PC-9 (cell line): ENCODE measurements at regions not wholly inside any gene's neighbourhood (a gene's known extent, or its start where the extent isn't known, plus 50 kb on each side); places are given as distances from the start of the nearest gene placed in this dataset.

Experiments used
- BruUV-seq: library from RNA; stranded (reverse); fragments of 400-500 nt; replicated peaks from 2 replicates; lab custom pipeline; 2021; lab: Mats Ljungman, UMichigan
- CTCF ChIA-PET: fragments of 300-600 bp; sonication (Branson Sonifier 250); formaldehyde crosslinking; loops from one replicate; lab custom pipeline; 2022; ENCODE audit warnings: antibody characterized with exemption; lab: Charles Lee
- POLR2A ChIA-PET: fragments of 300-600 bp; sonication (Branson Sonifier 250); formaldehyde crosslinking; loops from one replicate; lab custom pipeline; 2022; ENCODE audit warnings: antibody characterized with exemption; ENCODE audit not compliant: unreplicated experiment; lab: Charles Lee
- DNase-seq, 2 experiments: peaks; one replicate each; pipeline versions ENCODE4 v3.0.0 to v3.0.0-alpha.2; 2015 to 2022; ENCODE audit warnings: mixed read lengths in 1 of 2
- H2AFZ ChIP-seq: fragments of 200-600 bp; sonication (generic); 2 replicates; pipeline ENCODE4 v1.8.1; 2017; ENCODE audit warnings: antibody characterized with exemption
- H3F3A ChIP-seq: fragments of 200-600 bp; sonication (generic); 2 replicates; pipeline ENCODE4 v1.8.1; 2017; ENCODE audit warnings: antibody characterized with exemption, mild to moderate bottlenecking, low read depth; ENCODE audit not compliant: insufficient read depth
- H3K27ac ChIP-seq: fragments of 200-600 bp; sonication (generic); 2 replicates; pipeline ENCODE4 v1.6.1; 2016; ENCODE audit warnings: mixed run types
- H3K27me3 ChIP-seq: fragments of 200-600 bp; sonication (generic); 2 replicates; pipeline ENCODE4 v1.6.1; 2016; ENCODE audit warnings: low read depth, mixed run types; ENCODE audit not compliant: insufficient read depth
- H3K36me3 ChIP-seq: fragments of 200-600 bp; sonication (generic); 2 replicates; pipeline ENCODE4 v1.6.1; 2016; ENCODE audit warnings: low read depth, mixed run types
- H3K4me1 ChIP-seq: fragments of 200-600 bp; sonication (generic); replicated peaks from 2 replicates; pipeline ENCODE4 v1.6.1; 2016; ENCODE audit warnings: mixed run types; ENCODE audit not compliant: insufficient read depth
- H3K4me2 ChIP-seq: fragments of 200-600 bp; sonication (generic); 2 replicates; pipeline ENCODE4 v1.6.1; 2017; ENCODE audit warnings: mixed run types
- H3K4me3 ChIP-seq: fragments of 200-600 bp; sonication (generic); 2 replicates; pipeline ENCODE4 v1.6.1; 2016; ENCODE audit warnings: mixed run types
- H3K79me2 ChIP-seq: fragments of 200-600 bp; sonication (generic); 2 replicates; pipeline ENCODE4 v1.6.1; 2017; ENCODE audit warnings: low read depth, mixed run types
- H3K9me2 ChIP-seq: fragments of 200-600 bp; sonication (generic); 2 replicates; pipeline ENCODE4 v1.8.1; 2017; ENCODE audit warnings: mild to moderate bottlenecking; ENCODE audit not compliant: insufficient read depth
- H3K9me3 ChIP-seq: fragments of 200-600 bp; sonication (generic); 2 replicates; pipeline ENCODE4 v1.8.1; 2016; ENCODE audit warnings: low read depth; ENCODE audit not compliant: insufficient read depth
- H4K20me1 ChIP-seq: fragments of 200-600 bp; sonication (generic); 2 replicates; pipeline ENCODE4 v1.8.1; 2017; ENCODE audit not compliant: insufficient read depth
- CTCF ChIP-seq: fragments of 200-600 bp; sonication (generic); conservative IDR thresholded peaks from 2 replicates; pipeline ENCODE4 v1.6.1; 2017; ENCODE audit warnings: mixed run types, antibody characterized with exemption, mild to moderate bottlenecking, moderate library complexity
- EZH2 ChIP-seq: fragments of 200-600 bp; sonication (generic); IDR thresholded peaks from 2 replicates; pipeline ENCODE4 v1.8.0; 2017; ENCODE audit warnings: antibody characterized with exemption, low read depth
- intact Hi-C: fragments of 100-400 bp; cut with micrococcal nuclease; formaldehyde crosslinking; loops from one replicate; pipeline ENCODE4 v1.10.0; 2022; ENCODE audit not compliant: unreplicated experiment

- Histone ChIP-seq H3K4me1 (no peaks in the 10 kb centered on the region), H3F3A (no peaks in the 10 kb centered on the region), H3K36me3 (no peaks in the 10 kb centered on the region), H3K27me3 (no peaks in the 10 kb centered on the region), H3K4me3 (no peak overlapping the region), H3K9me2 (no peaks in the 10 kb centered on the region), H3K4me2 (no peak overlapping the region), H3K27ac (no peak overlapping the region), H4K20me1 (no peaks in the 10 kb centered on the region), H3K9me3 (no peaks in the 10 kb centered on the region), H3K79me2 (no peaks in the 10 kb centered on the region), H2AFZ (no peak overlapping the region)
- no peak for TF ChIP-seq CTCF
- TF ChIP-seq EZH2, result no peak
- CTCF ChIA-PET, result no interaction called here
- intact Hi-C loops, result no loop called here
- POLR2A ChIA-PET, result no interaction called here
- no TSS peak for BruUV-seq
- DNase-seq, result no peak
These were observed 82.5 kb upstream of the UBAC2 start for GRCh38 chr13:99118179-99118578.

GRCh38 chr13:99119656-99120055, 81.0 kb upstream of the UBAC2 start:
- ChIA-PET CTCF (no interaction called here), POLR2A (no interaction called here)
- H3F3A ChIP-seq, result no peaks in the 10 kb centered on the region
- H2AFZ ChIP-seq, result no peak overlapping the region
- DNase-seq, result no peak
- no peaks in the 10 kb centered on the region for H3K36me3 ChIP-seq
- no peaks in the 10 kb centered on the region for H3K9me2 ChIP-seq
- H3K79me2 ChIP-seq, result no peaks in the 10 kb centered on the region
- intact Hi-C loops, result no loop called here
- TF ChIP-seq CTCF (no peak), EZH2 (no peak)
- H3K4me3 ChIP-seq, result no peak overlapping the region
- no peaks in the 10 kb centered on the region for H3K27me3 ChIP-seq
- H3K4me2 ChIP-seq, result no peak overlapping the region
- no peaks in the 10 kb centered on the region for H4K20me1 ChIP-seq
- H3K9me3 ChIP-seq, result no peaks in the 10 kb centered on the region; the same call in 1 of the 2 replicates
- 0 out of 2 replicates have a peak, but pooled peaks cover 4% of the 10 kb centered on the region for H3K4me1 ChIP-seq
- no TSS peak for BruUV-seq
- no peak overlapping the region for H3K27ac ChIP-seq

GRCh38 chr13:99120751-99121150, 79.9 kb upstream of the UBAC2 start:
- intact Hi-C loops, result no loop called here
- no peak overlapping the region for H2AFZ ChIP-seq
- ChIA-PET CTCF (no interaction called here), POLR2A (no interaction called here)
- no peak for TF ChIP-seq CTCF
- no peak for TF ChIP-seq EZH2
- no peaks in the 10 kb centered on the region for H3K36me3 ChIP-seq
- H3K4me1 ChIP-seq, result peaks cover 11% of the 10 kb centered on the region; the same call in 1 of the 2 replicates
- no peaks in the 10 kb centered on the region for H3K27me3 ChIP-seq
- no peak overlapping the region for H3K4me3 ChIP-seq
- no peaks in the 10 kb centered on the region for H3K79me2 ChIP-seq
- H3K27ac ChIP-seq, result no peak overlapping the region
- no peaks in the 10 kb centered on the region for H3F3A ChIP-seq
- no peaks in the 10 kb centered on the region for H3K9me2 ChIP-seq
- H4K20me1 ChIP-seq, result no peaks in the 10 kb centered on the region
- no peak for DNase-seq
- H3K4me2 ChIP-seq, result no peak overlapping the region
- no TSS peak for BruUV-seq
- H3K9me3 ChIP-seq, result no peaks in the 10 kb centered on the region; the same call in 1 of the 2 replicates
